ENCODE measurements at regions not wholly inside any gene's neighbourhood (a gene's known extent, or its start where the extent isn't known, plus 50 kb on each side); places are given as distances from the start of the nearest gene placed in this dataset.

GRCh38 chr1:67957066-67957465 is 93.4 kb downstream of the DIRAS3 start:
- no peak for TF ChIP-seq CTCF (IDR thresholded peaks at IDR 0.05)
- Histone ChIP-seq H3K9me3 (peaks cover 0 to 6% (median 0%) of the 10 kb centered on the region in 11 donors), H3K27me3 (no peaks in the 10 kb centered on the region), H3K36me3 (no peaks in the 10 kb centered on the region), H3K4me1 (peaks cover 0 to 22% (median 12%) of the 10 kb centered on the region in 9 donors), H3K4me3 (no peak overlapping the region), H3K27ac (peak overlapping the region in 2 of 10 donors; percentile 3 to 40)
- WGBS, 2 donors: 33 to 45% methylated on average over 5 of the region's 5 CpGs
- peak in 1 of 2 donors; percentile 34 for DNase-seq
- intact Hi-C loops (cut with DNase I): loop anchor here in 1 of 10 donors (10.0 kb wide), 1 partner anchor 102 kb away; no protein-coding TSS in a partner anchor
- peak; percentile 38 to 85 (median 68) for ATAC-seq

GRCh38 chr1:67956116-67956515 is 94.3 kb downstream of the DIRAS3 start:
- peaks cover 0 to 22% (median 12%) of the 10 kb centered on the region in 9 donors for H3K4me1 ChIP-seq
- ATAC-seq (no peak), DNase-seq (no peak)
- no peak overlapping the region for H3K27ac ChIP-seq
- H3K9me3 ChIP-seq: no peaks in the 10 kb centered on the region
- intact Hi-C loops (cut with DNase I): loop anchor here in 1 of 10 donors (10.0 kb wide), 1 partner anchor 101 kb away; no protein-coding TSS in a partner anchor
- TF ChIP-seq CTCF (IDR thresholded peaks at IDR 0.05): no peak
- H3K4me3 ChIP-seq: no peak overlapping the region
- no peaks in the 10 kb centered on the region for H3K27me3 ChIP-seq
- no peaks in the 10 kb centered on the region for H3K36me3 ChIP-seq

GRCh38 chr1:67955591-67955990 is 94.8 kb downstream of the DIRAS3 start:
- WGBS, 2 donors: 77 to 81% methylated on average over 2 of the region's 2 CpGs
- DNase-seq: no peak
- ATAC-seq: no peak
- Histone ChIP-seq H3K4me3 (no peak overlapping the region), H3K9me3 (no peaks in the 10 kb centered on the region), H3K36me3 (no peaks in the 10 kb centered on the region), H3K27ac (no peak overlapping the region), H3K4me1 (peaks cover 0 to 22% (median 12%) of the 10 kb centered on the region in 9 donors), H3K27me3 (no peaks in the 10 kb centered on the region)
- no peak for TF ChIP-seq CTCF (IDR thresholded peaks at IDR 0.05)
- intact Hi-C loops (cut with DNase I): loop anchor here in 1 of 10 donors (10.0 kb wide), 1 partner anchor 101 kb away; no protein-coding TSS in a partner anchor

GRCh38 chr1:67953301-67953700 is 97.1 kb downstream of the DIRAS3 start:
- ATAC-seq: no peak
- no peaks in the 10 kb centered on the region for H3K36me3 ChIP-seq
- no peaks in the 10 kb centered on the region for H3K27me3 ChIP-seq
- TF ChIP-seq CTCF (IDR thresholded peaks at IDR 0.05): no peak
- no peaks in the 10 kb centered on the region for H3K9me3 ChIP-seq
- 64 to 76% methylated on average over 2 of the region's 2 CpGs for WGBS, 2 donors
- H3K4me1 ChIP-seq: peaks cover 0 to 23% (median 12%) of the 10 kb centered on the region in 9 donors
- DNase-seq: no peak
- H3K27ac ChIP-seq: no peak overlapping the region
- H3K4me3 ChIP-seq: no peak overlapping the region
- intact Hi-C loops (cut with DNase I): loop anchor here in 1 of 10 donors (10.0 kb wide), 1 partner anchor 98 kb away; no protein-coding TSS in a partner anchor

Measured in heart right ventricle (tissue), 16 donors.